KMS-11 (cell line): ENCODE measurements at regions not wholly inside any gene's neighbourhood (a gene's known extent, or its start where the extent isn't known, plus 50 kb on each side); places are given as distances from the start of the nearest gene placed in this dataset.

Experiments
- H2AFZ ChIP-seq: fragments of 200-600 bp; sonication (generic); 2 replicates; pipeline ENCODE4 v1.6.1; 2016; ENCODE audit warnings: antibody characterized with exemption, mixed run types, low read depth
- H3K27ac ChIP-seq: fragments of 200-600 bp; sonication (generic); 2 replicates; pipeline ENCODE4 v1.6.1; 2016; ENCODE audit warnings: mild to moderate bottlenecking, mixed run types
- H3K27me3 ChIP-seq: fragments of 200-600 bp; sonication (generic); 2 replicates; pipeline ENCODE4 v1.6.1; 2017; ENCODE audit warnings: mild to moderate bottlenecking, low read depth, mixed run types, moderate library complexity; ENCODE audit not compliant: insufficient read depth
- H3K36me3 ChIP-seq: fragments of 200-600 bp; sonication (generic); 2 replicates; pipeline ENCODE4 v1.6.1; 2017; ENCODE audit warnings: mild to moderate bottlenecking, mixed run types; ENCODE audit not compliant: insufficient read depth
- H3K4me1 ChIP-seq: fragments of 200-600 bp; sonication (generic); 2 replicates; pipeline ENCODE4 v1.6.1; 2016; ENCODE audit warnings: mild to moderate bottlenecking, low read depth, mixed run types; ENCODE audit not compliant: poor library complexity, severe bottlenecking
- H3K4me2 ChIP-seq: fragments of 200-600 bp; sonication (generic); 2 replicates; pipeline ENCODE4 v1.7.0; 2016; ENCODE audit warnings: mild to moderate bottlenecking, mixed run types
- H3K4me3 ChIP-seq: fragments of 200-600 bp; sonication (generic); IDR thresholded peaks from 2 replicates; pipeline ENCODE4 v1.6.1; 2017; ENCODE audit warnings: low read depth, low read length, mixed read lengths; ENCODE audit not compliant: insufficient read depth
- H3K79me2 ChIP-seq: fragments of 200-600 bp; sonication (generic); 2 replicates; pipeline ENCODE4 v1.6.1; 2016; ENCODE audit warnings: low read depth, mixed run types; ENCODE audit not compliant: insufficient read depth
- H3K9ac ChIP-seq: fragments of 200-600 bp; sonication (generic); 2 replicates; pipeline ENCODE4 v1.6.1; 2016; ENCODE audit warnings: mild to moderate bottlenecking, mixed run types
- H4K20me1 ChIP-seq: fragments of 200-600 bp; sonication (generic); 2 replicates; pipeline ENCODE4 v1.6.1; 2016; ENCODE audit warnings: mild to moderate bottlenecking, mixed run types; ENCODE audit not compliant: insufficient read depth
- TF ChIP-seq, protein P1 (sequence below): fragments of 200-600 bp; sonication (generic); conservative IDR thresholded peaks from 2 replicates; pipeline ENCODE4 v1.6.1; 2017; ENCODE audit warnings: low read depth, mild to moderate bottlenecking, antibody characterized with exemption, low read length, moderate library complexity, mixed read lengths

DNA sequence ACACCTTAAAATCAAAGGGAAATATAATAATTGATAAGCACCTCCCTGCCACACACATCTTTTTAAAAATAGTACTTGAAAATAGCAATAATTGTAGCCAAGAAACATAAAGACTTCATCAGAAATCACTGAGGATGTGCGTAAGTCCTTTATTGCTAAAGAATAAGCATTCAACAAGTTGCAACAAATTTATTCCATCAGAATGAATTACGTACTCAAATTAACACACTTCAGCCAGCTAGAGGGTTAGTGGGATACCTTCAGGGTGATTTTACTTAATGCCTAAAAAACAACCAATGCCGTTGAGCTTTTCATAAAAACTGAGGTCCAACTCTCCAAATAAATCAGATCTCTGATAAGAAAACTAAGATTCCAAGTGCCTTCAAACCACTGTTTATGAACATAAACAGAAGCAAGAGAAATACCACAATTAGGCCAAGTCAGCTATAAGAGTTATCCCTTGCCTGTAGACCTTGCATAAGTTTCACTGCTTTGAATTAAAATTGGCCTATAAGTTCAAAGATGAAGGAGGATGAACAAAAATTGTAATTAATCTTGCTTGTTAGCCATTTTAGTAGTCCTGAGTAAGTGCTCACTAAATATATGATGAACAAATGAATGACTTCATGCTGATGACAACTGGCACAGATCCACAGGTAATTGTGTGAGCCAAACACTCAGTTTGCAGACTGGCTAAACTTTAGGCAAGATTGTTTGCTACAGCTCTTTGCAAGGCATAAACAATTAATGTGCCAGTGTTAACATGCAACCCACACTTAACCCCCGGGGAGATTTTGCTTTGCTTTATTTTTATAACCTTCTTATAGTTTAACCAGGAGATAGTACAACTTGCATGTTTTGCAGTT lies 375.1 kb upstream of the THBS1 start:
- H3K4me2 ChIP-seq, result no peak overlapping the region
- TF ChIP-seq, protein P1, sequence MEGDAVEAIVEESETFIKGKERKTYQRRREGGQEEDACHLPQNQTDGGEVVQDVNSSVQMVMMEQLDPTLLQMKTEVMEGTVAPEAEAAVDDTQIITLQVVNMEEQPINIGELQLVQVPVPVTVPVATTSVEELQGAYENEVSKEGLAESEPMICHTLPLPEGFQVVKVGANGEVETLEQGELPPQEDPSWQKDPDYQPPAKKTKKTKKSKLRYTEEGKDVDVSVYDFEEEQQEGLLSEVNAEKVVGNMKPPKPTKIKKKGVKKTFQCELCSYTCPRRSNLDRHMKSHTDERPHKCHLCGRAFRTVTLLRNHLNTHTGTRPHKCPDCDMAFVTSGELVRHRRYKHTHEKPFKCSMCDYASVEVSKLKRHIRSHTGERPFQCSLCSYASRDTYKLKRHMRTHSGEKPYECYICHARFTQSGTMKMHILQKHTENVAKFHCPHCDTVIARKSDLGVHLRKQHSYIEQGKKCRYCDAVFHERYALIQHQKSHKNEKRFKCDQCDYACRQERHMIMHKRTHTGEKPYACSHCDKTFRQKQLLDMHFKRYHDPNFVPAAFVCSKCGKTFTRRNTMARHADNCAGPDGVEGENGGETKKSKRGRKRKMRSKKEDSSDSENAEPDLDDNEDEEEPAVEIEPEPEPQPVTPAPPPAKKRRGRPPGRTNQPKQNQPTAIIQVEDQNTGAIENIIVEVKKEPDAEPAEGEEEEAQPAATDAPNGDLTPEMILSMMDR, result no peak
- H3K27me3 ChIP-seq, result no peaks in the 10 kb centered on the region
- no peak overlapping the region for H2AFZ ChIP-seq
- H3K79me2 ChIP-seq, result no peaks in the 10 kb centered on the region
- H3K4me3 ChIP-seq, result no peak overlapping the region
- H4K20me1 ChIP-seq, result no peaks in the 10 kb centered on the region
- H3K36me3 ChIP-seq, result no peaks in the 10 kb centered on the region
- H3K27ac ChIP-seq, result no peak overlapping the region
- H3K9ac ChIP-seq, result no peak overlapping the region
- H3K4me1 ChIP-seq, result no peaks in the 10 kb centered on the region

DNA sequence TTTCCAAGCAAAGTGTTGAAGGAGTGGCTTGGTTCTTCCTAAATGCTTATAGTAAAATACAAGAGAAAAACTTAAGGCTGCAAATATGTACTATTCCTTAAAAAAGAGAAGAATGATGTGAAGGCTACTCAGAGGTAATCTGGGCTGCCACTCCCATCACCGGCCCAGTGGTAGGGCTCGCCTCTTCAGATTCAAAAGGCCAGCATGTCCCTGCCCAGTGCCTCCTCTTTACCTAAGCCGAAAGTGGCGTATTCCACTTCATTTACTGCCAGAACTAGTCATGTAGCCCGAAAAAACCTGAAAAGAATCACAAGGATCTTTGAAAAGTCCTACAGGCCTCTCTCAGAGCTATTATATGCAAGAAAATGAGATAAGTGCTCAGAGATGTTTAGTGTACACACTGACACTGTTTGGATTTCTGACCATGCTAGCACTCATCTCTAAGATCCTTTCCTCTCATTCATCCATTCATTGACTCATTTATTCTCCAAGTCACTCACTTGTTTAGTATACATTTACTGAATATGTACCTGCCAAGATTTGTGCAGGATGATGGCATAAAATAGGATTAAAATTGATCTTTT lies 373.3 kb upstream of the THBS1 start:
- Histone ChIP-seq H3K9ac (no peak overlapping the region), H3K4me1 (no peaks in the 10 kb centered on the region)

GRCh38 chr15:39208187-39208586 lies 372.7 kb upstream of the THBS1 start:
- H3K4me3 ChIP-seq, result no peak overlapping the region
- no peak overlapping the region for H3K4me2 ChIP-seq
- H3K9ac ChIP-seq, result no peak overlapping the region
- no peak overlapping the region for H3K27ac ChIP-seq
- H4K20me1 ChIP-seq, result no peaks in the 10 kb centered on the region
- H3K4me1 ChIP-seq, result no peaks in the 10 kb centered on the region
- no peak overlapping the region for H2AFZ ChIP-seq
- H3K36me3 ChIP-seq, result no peaks in the 10 kb centered on the region
- TF ChIP-seq, protein P1, result no peak
- no peaks in the 10 kb centered on the region for H3K27me3 ChIP-seq
- no peaks in the 10 kb centered on the region for H3K79me2 ChIP-seq

More for the DNA sequence above, 373.3 kb upstream of the THBS1 start:
- TF ChIP-seq, protein P1, result no peak
- H3K4me2 ChIP-seq, result no peak overlapping the region
- H3K4me3 ChIP-seq, result no peak overlapping the region
- no peaks in the 10 kb centered on the region for H3K27me3 ChIP-seq
- H2AFZ ChIP-seq, result no peak overlapping the region
- no peaks in the 10 kb centered on the region for H3K36me3 ChIP-seq
- H4K20me1 ChIP-seq, result no peaks in the 10 kb centered on the region
- H3K27ac ChIP-seq, result no peak overlapping the region
- no peaks in the 10 kb centered on the region for H3K79me2 ChIP-seq

- H3K79me2 ChIP-seq, result no peaks in the 10 kb centered on the region
- no peaks in the 10 kb centered on the region for H3K36me3 ChIP-seq
- H3K4me3 ChIP-seq, result no peak overlapping the region
- H3K9ac ChIP-seq, result no peak overlapping the region
- TF ChIP-seq, protein P1, result no peak
- no peak overlapping the region for H2AFZ ChIP-seq
- no peak overlapping the region for H3K4me2 ChIP-seq
- no peaks in the 10 kb centered on the region for H4K20me1 ChIP-seq
- H3K27ac ChIP-seq, result no peak overlapping the region
- H3K4me1 ChIP-seq, result no peaks in the 10 kb centered on the region
- no peaks in the 10 kb centered on the region for H3K27me3 ChIP-seq
These were observed 371.2 kb upstream of the THBS1 start for GRCh38 chr15:39209548-39210211.
